Neural cell (in vitro differentiated cells): ENCODE measurements at regions not wholly inside any gene's neighbourhood (a gene's known extent, or its start where the extent isn't known, plus 50 kb on each side); places are given as distances from the start of the nearest gene placed in this dataset.

Experiments used
- H2AFZ ChIP-seq: fragments of 200-600, 300-800 bp; sonication (generic), shearing (Covaris generic); 2 replicates; pipeline ENCODE4 v1.6.0; 2014; ENCODE audit warnings: low read depth, mild to moderate bottlenecking, antibody characterized with exemption, low read length, moderate library complexity
- H3F3A ChIP-seq: fragments of 200-600 bp; shearing (Covaris generic); 2 replicates; pipeline ENCODE4 v1.6.1; 2016; ENCODE audit warnings: mild to moderate bottlenecking, moderate library complexity, mixed read lengths, antibody characterized with exemption, low read length; ENCODE audit not compliant: insufficient read depth, poor library complexity, severe bottlenecking
- H3K27ac ChIP-seq: fragments of 200-600, 300-800 bp; sonication (generic), shearing (Covaris generic); 2 replicates; pipeline ENCODE4 v1.5.1; 2014; ENCODE audit warnings: mild to moderate bottlenecking, low read length, moderate library complexity
- H3K27me3 ChIP-seq: fragments of 300-800, 200-600 bp; sonication (generic), shearing (Covaris generic); 2 replicates; pipeline ENCODE4 v1.6.0; 2014; ENCODE audit warnings: mild to moderate bottlenecking, low read depth, low read length, moderate library complexity; ENCODE audit not compliant: insufficient read depth
- H3K36me3 ChIP-seq: fragments of 300-800, 200-600 bp; sonication (generic), shearing (Covaris generic); 2 replicates; pipeline ENCODE4 v1.5.1; 2014; ENCODE audit warnings: mild to moderate bottlenecking, antibody characterized with exemption, low read length, moderate library complexity; ENCODE audit not compliant: insufficient read depth
- H3K4me2 ChIP-seq: fragments of 300-800, 200-600 bp; sonication (generic), shearing (Covaris generic); 2 replicates; pipeline ENCODE4 v1.6.0; 2014; ENCODE audit warnings: mild to moderate bottlenecking, low read length
- H3K4me3 ChIP-seq: fragments of 300-800, 200-600 bp; sonication (generic), shearing (Covaris generic); 2 replicates; pipeline ENCODE4 v1.5.1; 2014; ENCODE audit warnings: mild to moderate bottlenecking, low read length, moderate library complexity
- H3K79me2 ChIP-seq: fragments of 200-600 bp; shearing (Covaris generic); replicated peaks from 2 replicates; pipeline ENCODE4 v1.6.0; 2014; ENCODE audit warnings: mild to moderate bottlenecking, low read length, moderate library complexity; ENCODE audit not compliant: insufficient read depth
- H3K9ac ChIP-seq: fragments of 300-800, 200-600 bp; sonication (generic), shearing (Covaris generic); 2 replicates; pipeline ENCODE4 v1.6.1; 2016; ENCODE audit warnings: mild to moderate bottlenecking, low read length, mixed read lengths
- H3K9me2 ChIP-seq: fragments of 200-600 bp; shearing (Covaris generic); 2 replicates; pipeline ENCODE4 v1.6.1; 2016; ENCODE audit warnings: mild to moderate bottlenecking, low read length, mixed read lengths; ENCODE audit not compliant: insufficient read depth
- H3K9me3 ChIP-seq: fragments of 200-600, 300-800 bp; sonication (generic), shearing (Covaris generic); 2 replicates; pipeline ENCODE4 v1.6.1; 2016; ENCODE audit warnings: mild to moderate bottlenecking, mixed run types, low read length, moderate library complexity, mixed read lengths
- H4K20me1 ChIP-seq: fragments of 200-600 bp; shearing (Covaris generic); 2 replicates; pipeline ENCODE4 v1.6.1; 2016; ENCODE audit warnings: mild to moderate bottlenecking, mixed run types; ENCODE audit not compliant: insufficient read depth
- EP300 ChIP-seq: fragments of 450-650 bp; conservative IDR thresholded peaks from 2 replicates; pipeline ENCODE4 v1.6.1; 2014; ENCODE audit warnings: antibody characterized with exemption, mild to moderate bottlenecking, moderate library complexity; ENCODE audit not compliant: poor library complexity, severe bottlenecking
- EZH2 ChIP-seq: fragments of 200-600, 300-800 bp; shearing (Covaris generic), sonication (generic); IDR thresholded peaks from 2 replicates; pipeline ENCODE4 v1.6.1; 2014; ENCODE audit warnings: antibody characterized with exemption, low read length, borderline replicate concordance, mild to moderate bottlenecking; ENCODE audit not compliant: insufficient read depth, poor library complexity, severe bottlenecking
- MXI1 ChIP-seq: fragments of 450-650 bp; conservative IDR thresholded peaks from 2 replicates; pipeline ENCODE4 v1.6.1; 2014; ENCODE audit warnings: antibody characterized with exemption, mild to moderate bottlenecking; ENCODE audit not compliant: poor library complexity, severe bottlenecking
- POLR2AphosphoS5 ChIP-seq: IDR thresholded peaks from 2 replicates; pipeline ENCODE4 v1.6.1; 2012
- RAD21 ChIP-seq: fragments of 450-650 bp; conservative IDR thresholded peaks from 2 replicates; pipeline ENCODE4 v1.6.1; 2014; ENCODE audit warnings: antibody characterized with exemption, mild to moderate bottlenecking, moderate library complexity
- SMC3 ChIP-seq: fragments of 450-650 bp; conservative IDR thresholded peaks from 2 replicates; pipeline ENCODE4 v1.6.1; 2014; ENCODE audit warnings: antibody characterized with exemption, mild to moderate bottlenecking, moderate library complexity; ENCODE audit not compliant: poor library complexity
- TAF1 ChIP-seq: IDR thresholded peaks from 2 replicates; pipeline ENCODE4 v1.6.1; 2012; ENCODE audit warnings: low read depth
- TF ChIP-seq, protein P1 (sequence below): IDR thresholded peaks from 2 replicates; pipeline ENCODE4 v1.6.1; 2012; ENCODE audit warnings: borderline replicate concordance
- TF ChIP-seq, protein P2 (sequence below): fragments of 450-650 bp; IDR thresholded peaks from 2 replicates; pipeline ENCODE4 v1.5.1; 2014; ENCODE audit warnings: antibody characterized with exemption, mild to moderate bottlenecking, moderate library complexity; ENCODE audit not compliant: poor library complexity, severe bottlenecking

DNA sequence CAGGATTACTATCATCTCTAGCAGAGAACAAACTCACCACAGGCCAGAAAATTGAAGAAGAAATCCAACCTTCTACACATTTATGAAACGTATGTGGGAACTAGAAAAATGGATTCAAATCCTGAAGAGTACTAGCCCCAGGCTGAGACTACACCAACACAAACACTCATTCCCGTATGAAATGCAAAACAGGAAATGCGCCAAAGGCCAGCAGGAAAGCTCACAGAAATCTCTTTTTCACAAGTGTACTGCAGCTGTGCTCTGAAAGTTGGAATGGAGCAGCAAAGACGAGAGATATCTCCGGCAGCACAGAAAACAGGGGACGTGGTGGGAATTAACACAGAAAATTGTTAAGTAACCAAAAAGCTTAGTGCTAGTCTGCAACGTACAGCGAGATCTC is 913.5 kb downstream of the TDRD15 start:
- Histone ChIP-seq H4K20me1 (no peaks in the 10 kb centered on the region), H3K27me3 (no peaks in the 10 kb centered on the region), H3K9ac (no peak overlapping the region), H2AFZ (no peak overlapping the region), H3K27ac (no peak overlapping the region), H3K79me2 (no peaks in the 10 kb centered on the region), H3K9me3 (no peaks in the 10 kb centered on the region), H3K4me3 (no peak overlapping the region), H3F3A (no peaks in the 10 kb centered on the region), H3K36me3 (no peaks in the 10 kb centered on the region), H3K9me2 (no peaks in the 10 kb centered on the region), H3K4me2 (no peak overlapping the region)
- TF ChIP-seq, protein P1, sequence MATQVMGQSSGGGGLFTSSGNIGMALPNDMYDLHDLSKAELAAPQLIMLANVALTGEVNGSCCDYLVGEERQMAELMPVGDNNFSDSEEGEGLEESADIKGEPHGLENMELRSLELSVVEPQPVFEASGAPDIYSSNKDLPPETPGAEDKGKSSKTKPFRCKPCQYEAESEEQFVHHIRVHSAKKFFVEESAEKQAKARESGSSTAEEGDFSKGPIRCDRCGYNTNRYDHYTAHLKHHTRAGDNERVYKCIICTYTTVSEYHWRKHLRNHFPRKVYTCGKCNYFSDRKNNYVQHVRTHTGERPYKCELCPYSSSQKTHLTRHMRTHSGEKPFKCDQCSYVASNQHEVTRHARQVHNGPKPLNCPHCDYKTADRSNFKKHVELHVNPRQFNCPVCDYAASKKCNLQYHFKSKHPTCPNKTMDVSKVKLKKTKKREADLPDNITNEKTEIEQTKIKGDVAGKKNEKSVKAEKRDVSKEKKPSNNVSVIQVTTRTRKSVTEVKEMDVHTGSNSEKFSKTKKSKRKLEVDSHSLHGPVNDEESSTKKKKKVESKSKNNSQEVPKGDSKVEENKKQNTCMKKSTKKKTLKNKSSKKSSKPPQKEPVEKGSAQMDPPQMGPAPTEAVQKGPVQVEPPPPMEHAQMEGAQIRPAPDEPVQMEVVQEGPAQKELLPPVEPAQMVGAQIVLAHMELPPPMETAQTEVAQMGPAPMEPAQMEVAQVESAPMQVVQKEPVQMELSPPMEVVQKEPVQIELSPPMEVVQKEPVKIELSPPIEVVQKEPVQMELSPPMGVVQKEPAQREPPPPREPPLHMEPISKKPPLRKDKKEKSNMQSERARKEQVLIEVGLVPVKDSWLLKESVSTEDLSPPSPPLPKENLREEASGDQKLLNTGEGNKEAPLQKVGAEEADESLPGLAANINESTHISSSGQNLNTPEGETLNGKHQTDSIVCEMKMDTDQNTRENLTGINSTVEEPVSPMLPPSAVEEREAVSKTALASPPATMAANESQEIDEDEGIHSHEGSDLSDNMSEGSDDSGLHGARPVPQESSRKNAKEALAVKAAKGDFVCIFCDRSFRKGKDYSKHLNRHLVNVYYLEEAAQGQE, result no peak
- TF ChIP-seq POLR2AphosphoS5 (no peak), SMC3 (no peak)

DNA sequence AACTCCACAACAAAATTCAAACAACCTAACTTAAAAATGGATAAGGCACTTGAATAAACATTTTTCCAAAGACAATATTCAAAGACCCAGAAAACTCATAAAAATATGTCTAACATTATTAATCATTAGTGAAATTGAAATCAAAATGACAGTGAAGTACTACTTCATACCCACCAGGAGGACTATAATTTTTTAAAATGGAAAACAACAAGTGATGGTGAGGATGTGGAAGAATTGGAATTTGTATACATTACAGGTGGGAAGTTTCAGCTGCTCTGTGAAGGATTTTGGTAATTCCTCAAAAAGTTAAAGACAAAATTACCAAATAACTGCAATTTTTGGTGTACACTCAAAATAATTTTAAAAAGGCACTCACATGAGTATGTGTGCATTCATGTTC is 920.0 kb downstream of the TDRD15 start:
- Histone ChIP-seq H4K20me1 (no peaks in the 10 kb centered on the region), H3K27ac (no peak overlapping the region), H3K4me2 (no peak overlapping the region), H3K9me3 (no peaks in the 10 kb centered on the region), H3F3A (no peaks in the 10 kb centered on the region), H3K4me3 (no peak overlapping the region), H3K36me3 (no peaks in the 10 kb centered on the region), H3K79me2 (no peaks in the 10 kb centered on the region), H3K9ac (no peak overlapping the region), H3K27me3 (no peaks in the 10 kb centered on the region), H2AFZ (no peak overlapping the region), H3K9me2 (no peaks in the 10 kb centered on the region)
- TF ChIP-seq SMC3 (no peak), EP300 (no peak), RAD21 (no peak), POLR2AphosphoS5 (no peak), EZH2 (no peak), MXI1 (no peak), TAF1 (no peak)
- TF ChIP-seq, protein P2, sequence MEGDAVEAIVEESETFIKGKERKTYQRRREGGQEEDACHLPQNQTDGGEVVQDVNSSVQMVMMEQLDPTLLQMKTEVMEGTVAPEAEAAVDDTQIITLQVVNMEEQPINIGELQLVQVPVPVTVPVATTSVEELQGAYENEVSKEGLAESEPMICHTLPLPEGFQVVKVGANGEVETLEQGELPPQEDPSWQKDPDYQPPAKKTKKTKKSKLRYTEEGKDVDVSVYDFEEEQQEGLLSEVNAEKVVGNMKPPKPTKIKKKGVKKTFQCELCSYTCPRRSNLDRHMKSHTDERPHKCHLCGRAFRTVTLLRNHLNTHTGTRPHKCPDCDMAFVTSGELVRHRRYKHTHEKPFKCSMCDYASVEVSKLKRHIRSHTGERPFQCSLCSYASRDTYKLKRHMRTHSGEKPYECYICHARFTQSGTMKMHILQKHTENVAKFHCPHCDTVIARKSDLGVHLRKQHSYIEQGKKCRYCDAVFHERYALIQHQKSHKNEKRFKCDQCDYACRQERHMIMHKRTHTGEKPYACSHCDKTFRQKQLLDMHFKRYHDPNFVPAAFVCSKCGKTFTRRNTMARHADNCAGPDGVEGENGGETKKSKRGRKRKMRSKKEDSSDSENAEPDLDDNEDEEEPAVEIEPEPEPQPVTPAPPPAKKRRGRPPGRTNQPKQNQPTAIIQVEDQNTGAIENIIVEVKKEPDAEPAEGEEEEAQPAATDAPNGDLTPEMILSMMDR, result no peak
- TF ChIP-seq, protein P1, result no peak
